Calu3 (cell line): ENCODE measurements at regions not wholly inside any gene's neighbourhood (a gene's known extent, or its start where the extent isn't known, plus 50 kb on each side); places are given as distances from the start of the nearest gene placed in this dataset.

Experiments
- BruUV-seq: library from RNA; stranded (reverse); fragments of 400-500 nt; replicated peaks from 2 replicates; lab custom pipeline; 2021; lab: Mats Ljungman, UMichigan
- CTCF ChIA-PET: fragments of 300-600 bp; sonication (Branson Sonifier 250); formaldehyde crosslinking; loops from one replicate; lab custom pipeline; 2022; ENCODE audit warnings: antibody characterized with exemption; lab: Charles Lee
- DNase-seq: peaks from one replicate; pipeline ENCODE4 v3.0.0; 2022
- H3K27ac Mint-ChIP-seq: one replicate; pipeline ENCODE4 v1.8.0; 2022; ENCODE audit warnings: mixed read lengths; ENCODE audit not compliant: unreplicated experiment
- H3K27me3 Mint-ChIP-seq: one replicate; pipeline ENCODE4 v1.8.0; 2022; ENCODE audit warnings: mixed read lengths; ENCODE audit not compliant: unreplicated experiment
- H3K36me3 Mint-ChIP-seq: one replicate; pipeline ENCODE4 v1.8.0; 2022; ENCODE audit warnings: mild to moderate bottlenecking, moderate library complexity, mixed read lengths; ENCODE audit not compliant: insufficient read depth, unreplicated experiment
- H3K4me1 Mint-ChIP-seq: one replicate; pipeline ENCODE4 v1.8.0; 2022; ENCODE audit warnings: mild to moderate bottlenecking, low read depth, mixed read lengths; ENCODE audit not compliant: unreplicated experiment
- H3K4me3 Mint-ChIP-seq: one replicate; pipeline ENCODE4 v1.8.0; 2022; ENCODE audit warnings: mild to moderate bottlenecking, low read depth, moderate library complexity, mixed read lengths; ENCODE audit not compliant: unreplicated experiment
- H3K9me3 Mint-ChIP-seq: one replicate; pipeline ENCODE4 v1.8.0; 2022; ENCODE audit warnings: low read depth, mixed read lengths; ENCODE audit not compliant: unreplicated experiment
- CTCF ChIP-seq: fragments of 200-600 bp; IDR thresholded peaks from one replicate; pipeline ENCODE4 v1.8.0; 2022; ENCODE audit warnings: antibody characterized with exemption; ENCODE audit not compliant: unreplicated experiment
- intact Hi-C: fragments of 100-400 bp; cut with micrococcal nuclease; formaldehyde crosslinking; loops from one replicate; pipeline ENCODE4 v1.10.0; 2022; ENCODE audit not compliant: unreplicated experiment

GRCh38 chr1:90854397-90854924 is 137.4 kb upstream of the BARHL2 start:
- TF ChIP-seq CTCF, result no peak

GRCh38 chr1:90851711-90852050 is 134.6 kb upstream of the BARHL2 start:
- peak overlapping the region; percentile 28 for H3K4me3 Mint-ChIP-seq
- CTCF ChIA-PET, result interaction anchor here (0.6 kb wide), 1 partner anchor 518 kb away, joined by 4 read pairs; no protein-coding TSS in a partner anchor
- no peaks in the 10 kb centered on the region for H3K4me1 Mint-ChIP-seq
- no peaks in the 10 kb centered on the region for H3K27me3 Mint-ChIP-seq
- no peaks in the 10 kb centered on the region for H3K36me3 Mint-ChIP-seq
- H3K27ac Mint-ChIP-seq, result no peak overlapping the region
- intact Hi-C loops, result no loop called here
- no peak for TF ChIP-seq CTCF
- no TSS peak for BruUV-seq
- DNase-seq, result no peak
- peaks cover 2% of the 10 kb centered on the region for H3K9me3 Mint-ChIP-seq

More at GRCh38 chr1:90854397-90854924, 137.4 kb upstream of the BARHL2 start:
- no peaks in the 10 kb centered on the region for H3K36me3 Mint-ChIP-seq
- H3K27ac Mint-ChIP-seq, result no peak overlapping the region
- H3K4me3 Mint-ChIP-seq, result no peak overlapping the region
- peaks cover 2% of the 10 kb centered on the region for H3K9me3 Mint-ChIP-seq
- no TSS peak for BruUV-seq
- H3K4me1 Mint-ChIP-seq, result no peaks in the 10 kb centered on the region
- intact Hi-C loops, result no loop called here
- DNase-seq, result no peak
- CTCF ChIA-PET, result no interaction called here
- H3K27me3 Mint-ChIP-seq, result no peaks in the 10 kb centered on the region

GRCh38 chr1:90850898-90851710 is 134.0 kb upstream of the BARHL2 start:
- Mint-ChIP-seq H3K9me3 (peaks cover 2% of the 10 kb centered on the region), H3K27ac (no peak overlapping the region), H3K4me1 (no peaks in the 10 kb centered on the region), H3K27me3 (no peaks in the 10 kb centered on the region), H3K4me3 (peak overlapping the region; percentile 28), H3K36me3 (no peaks in the 10 kb centered on the region)
- peak; percentile 55 for DNase-seq
- CTCF ChIA-PET, result no interaction called here
- intact Hi-C loops, result no loop called here
- no TSS peak for BruUV-seq
- peak; percentile 47 for TF ChIP-seq CTCF

- Mint-ChIP-seq H3K27ac (no peak overlapping the region), H3K27me3 (peaks cover 2% of the 10 kb centered on the region)
Observed at GRCh38 chr1:90850181-90850897, 133.2 kb upstream of the BARHL2 start.

More at GRCh38 chr1:90850181-90850897, 133.2 kb upstream of the BARHL2 start:
- Mint-ChIP-seq H3K4me3 (no peak overlapping the region), H3K9me3 (peaks cover 2% of the 10 kb centered on the region), H3K4me1 (no peaks in the 10 kb centered on the region), H3K36me3 (no peaks in the 10 kb centered on the region)
- CTCF ChIA-PET, result no interaction called here
- intact Hi-C loops, result no loop called here
- no peak for DNase-seq
- no peak for TF ChIP-seq CTCF
- no TSS peak for BruUV-seq
